ENCODE measurements at regions not wholly inside any gene's neighbourhood (a gene's known extent, or its start where the extent isn't known, plus 50 kb on each side); places are given as distances from the start of the nearest gene placed in this dataset.
A peak's percentile ranks its signal among the peaks of the same experiment; 100 is the strongest.

GRCh38 chr14:101072945-101073597 is 169.5 kb upstream of the RTL1 start:
- in situ Hi-C loops (cut with HindIII; ENCODE audit: low sequenced_read_pairs): no loop called here
- peak; percentile 85 for DNase-seq (ENCODE audit: low spot score)

GRCh38 chr14:101073598-101073965 is 170.1 kb upstream of the RTL1 start:
- in situ Hi-C loops (cut with HindIII; ENCODE audit: low sequenced_read_pairs): no loop called here
- no peak for DNase-seq (ENCODE audit: low spot score)

GRCh38 chr14:101074196-101075024 is 170.9 kb upstream of the RTL1 start:
- DNase-seq (ENCODE audit: low spot score): no peak
- in situ Hi-C loops (cut with HindIII; ENCODE audit: low sequenced_read_pairs): no loop called here

GRCh38 chr14:101075025-101075800 is 171.7 kb upstream of the RTL1 start:
- no peak for DNase-seq (ENCODE audit: low spot score)
- in situ Hi-C loops (cut with HindIII; ENCODE audit: low sequenced_read_pairs): no loop called here

- in situ Hi-C loops (cut with HindIII; ENCODE audit: low sequenced_read_pairs): no loop called here
- no peak for DNase-seq (ENCODE audit: low spot score)
Observed at GRCh38 chr14:101075801-101076413, 172.4 kb upstream of the RTL1 start.

GRCh38 chr14:101076451-101077198 is 173.1 kb upstream of the RTL1 start:
- in situ Hi-C loops (cut with HindIII; ENCODE audit: low sequenced_read_pairs): no loop called here
- DNase-seq (ENCODE audit: low spot score): no peak

- no peak for DNase-seq (ENCODE audit: low spot score)
- in situ Hi-C loops (cut with HindIII; ENCODE audit: low sequenced_read_pairs): no loop called here
Observed at GRCh38 chr14:101077481-101078074, 174.1 kb upstream of the RTL1 start.

- no peak for DNase-seq (ENCODE audit: low spot score)
- in situ Hi-C loops (cut with HindIII; ENCODE audit: low sequenced_read_pairs): no loop called here
Observed at GRCh38 chr14:101078170-101078891, 174.8 kb upstream of the RTL1 start.

- DNase-seq (ENCODE audit: low spot score): no peak
- in situ Hi-C loops (cut with HindIII; ENCODE audit: low sequenced_read_pairs): no loop called here
Observed at GRCh38 chr14:101078892-101079221, 175.3 kb upstream of the RTL1 start.

GRCh38 chr14:101080922-101081593 is 177.5 kb upstream of the RTL1 start:
- in situ Hi-C loops (cut with HindIII; ENCODE audit: low sequenced_read_pairs): no loop called here
- DNase-seq (ENCODE audit: low spot score): no peak

GRCh38 chr14:101082036-101082435 is 178.5 kb upstream of the RTL1 start:
- in situ Hi-C loops (cut with HindIII; ENCODE audit: low sequenced_read_pairs): no loop called here
- no peak for DNase-seq (ENCODE audit: low spot score)

- in situ Hi-C loops (cut with HindIII; ENCODE audit: low sequenced_read_pairs): no loop called here
- peak; percentile 81 for DNase-seq (ENCODE audit: low spot score)
Observed at GRCh38 chr14:101082436-101083384, 179.2 kb upstream of the RTL1 start.

- DNase-seq (ENCODE audit: low spot score): peak; percentile 73
- in situ Hi-C loops (cut with HindIII; ENCODE audit: low sequenced_read_pairs): no loop called here
Observed at GRCh38 chr14:101083564-101084435, 180.3 kb upstream of the RTL1 start.

GRCh38 chr14:101084436-101084826 is 180.9 kb upstream of the RTL1 start:
- in situ Hi-C loops (cut with HindIII; ENCODE audit: low sequenced_read_pairs): no loop called here
- no peak for DNase-seq (ENCODE audit: low spot score)

- in situ Hi-C loops (cut with HindIII; ENCODE audit: low sequenced_read_pairs): no loop called here
- no peak for DNase-seq (ENCODE audit: low spot score)
Observed at GRCh38 chr14:101086926-101087325, 183.4 kb upstream of the RTL1 start.

Measured in G401 (cell line).